ENCODE measurements at regions not wholly inside any gene's neighbourhood (a gene's known extent, or its start where the extent isn't known, plus 50 kb on each side); places are given as distances from the start of the nearest gene placed in this dataset.

DNA sequence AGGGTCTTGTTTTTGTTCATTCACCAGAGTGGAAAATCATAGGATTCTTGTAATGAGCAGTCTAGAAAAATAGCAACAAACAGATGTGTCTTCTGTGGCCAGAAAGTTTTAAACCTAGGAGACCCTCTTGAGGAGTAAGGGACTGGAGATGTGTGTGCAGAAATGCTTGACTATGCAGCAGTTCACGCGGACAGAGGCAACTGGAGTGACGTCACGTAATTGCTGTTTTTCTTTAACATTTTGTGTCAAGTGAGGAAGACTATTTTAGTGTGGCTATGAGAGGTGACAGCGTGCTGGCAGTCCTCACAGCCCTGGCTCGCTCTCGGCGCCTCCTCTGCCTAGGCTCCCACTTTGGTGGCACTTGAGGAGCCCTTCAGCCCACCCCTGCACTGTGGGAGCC is 163.1 kb upstream of the PTCH1 start:
- Histone ChIP-seq H3K36me3 (replicated peaks in 1 of 2; ENCODE audit: control insufficient read depth in 1 of 2, insufficient read depth in 2 of 2, low read length in 2 of 2) (no peaks in the 10 kb centered on the region), H3K27me3 (ENCODE audit: control insufficient read depth in 2 of 2, insufficient read depth in 2 of 2, low read length in 2 of 2) (no peaks in the 10 kb centered on the region), H3K9me3 (replicated peaks in 1 of 2; ENCODE audit: control insufficient read depth in 1 of 2, insufficient read depth in 1 of 2, low read length in 2 of 2) (peaks cover 22 to 37% of the 10 kb centered on the region in 2 donors), H3K27ac (ENCODE audit: low read depth in 1 of 2, low read length in 2 of 2) (no peak overlapping the region), H3K4me1 (ENCODE audit: control insufficient read depth in 1 of 2, insufficient read depth in 2 of 2, low read length in 2 of 2) (no peaks in the 10 kb centered on the region), H3K4me2 (replicated peaks; ENCODE audit: extremely low read depth, low read length, poor library complexity, severe bottlenecking) (no peak overlapping the region), H2AFZ (ENCODE audit: insufficient read depth, low read depth, low read length, poor library complexity, severe bottlenecking) (no peak overlapping the region), H3K79me2 (ENCODE audit: insufficient read depth, low read length) (no peaks in the 10 kb centered on the region), H4K20me1 (ENCODE audit: insufficient read depth, low read length) (no peaks in the 10 kb centered on the region), H3K4me3 (replicated peaks in 1 of 3; ENCODE audit: low read depth in 2 of 3, low read length in 3 of 3) (no peak overlapping the region), H3K9ac (ENCODE audit: insufficient read depth, low read length, poor library complexity, severe bottlenecking) (no peak overlapping the region)
- Mint-ChIP-seq H3K9me3 (peaks cover 9 to 30% (median 23%) of the 10 kb centered on the region in 7 donors), H3K4me1 (no peaks in the 10 kb centered on the region), H3K27ac (no peak overlapping the region), H3K27me3 (ENCODE audit: low read depth in 3 of 3) (peaks cover 3 to 7% (median 6%) of the 10 kb centered on the region in 3 donors), H3K4me3 (no peak overlapping the region), H3K36me3 (no peaks in the 10 kb centered on the region)
- DNase-seq = no peak
- WGBS (ENCODE audit: insufficient coverage) = 95% methylated on average over 8 of the region's 8 CpGs
- intact Hi-C loops (cut with micrococcal nuclease) = no loop called here
- TF ChIP-seq, protein P1, sequence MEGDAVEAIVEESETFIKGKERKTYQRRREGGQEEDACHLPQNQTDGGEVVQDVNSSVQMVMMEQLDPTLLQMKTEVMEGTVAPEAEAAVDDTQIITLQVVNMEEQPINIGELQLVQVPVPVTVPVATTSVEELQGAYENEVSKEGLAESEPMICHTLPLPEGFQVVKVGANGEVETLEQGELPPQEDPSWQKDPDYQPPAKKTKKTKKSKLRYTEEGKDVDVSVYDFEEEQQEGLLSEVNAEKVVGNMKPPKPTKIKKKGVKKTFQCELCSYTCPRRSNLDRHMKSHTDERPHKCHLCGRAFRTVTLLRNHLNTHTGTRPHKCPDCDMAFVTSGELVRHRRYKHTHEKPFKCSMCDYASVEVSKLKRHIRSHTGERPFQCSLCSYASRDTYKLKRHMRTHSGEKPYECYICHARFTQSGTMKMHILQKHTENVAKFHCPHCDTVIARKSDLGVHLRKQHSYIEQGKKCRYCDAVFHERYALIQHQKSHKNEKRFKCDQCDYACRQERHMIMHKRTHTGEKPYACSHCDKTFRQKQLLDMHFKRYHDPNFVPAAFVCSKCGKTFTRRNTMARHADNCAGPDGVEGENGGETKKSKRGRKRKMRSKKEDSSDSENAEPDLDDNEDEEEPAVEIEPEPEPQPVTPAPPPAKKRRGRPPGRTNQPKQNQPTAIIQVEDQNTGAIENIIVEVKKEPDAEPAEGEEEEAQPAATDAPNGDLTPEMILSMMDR (IDR thresholded peaks at IDR 0.05) = no peak

DNA sequence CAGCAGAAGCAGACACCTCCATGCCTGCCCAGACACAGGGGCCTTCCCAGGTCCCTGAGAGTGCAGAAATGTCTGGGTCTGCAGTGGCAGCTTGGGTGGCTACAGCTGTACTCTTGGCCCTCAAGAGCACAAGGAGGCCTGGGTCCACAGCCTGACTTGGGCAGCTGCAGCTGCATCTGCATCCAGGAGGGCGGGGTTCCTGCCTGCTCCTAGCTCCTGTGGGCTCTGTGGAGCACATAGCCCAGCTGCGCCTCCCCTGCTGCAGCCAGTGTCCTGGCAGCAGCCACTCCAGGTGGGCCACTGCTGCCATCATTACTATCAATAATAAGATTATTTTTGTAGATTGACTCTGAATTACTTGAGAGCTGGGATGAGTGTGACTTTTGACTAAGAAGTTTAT is 162.0 kb upstream of the PTCH1 start:
- WGBS (ENCODE audit: insufficient coverage) = no CpG with 5 or more reads among the region's 2 CpGs
- no peak for DNase-seq
- Mint-ChIP-seq H3K4me3 (no peak overlapping the region), H3K4me1 (no peaks in the 10 kb centered on the region), H3K27ac (no peak overlapping the region), H3K36me3 (no peaks in the 10 kb centered on the region), H3K27me3 (ENCODE audit: low read depth in 3 of 3) (peaks cover 4 to 7% (median 7%) of the 10 kb centered on the region in 3 donors), H3K9me3 (peaks cover 9 to 30% (median 23%) of the 10 kb centered on the region in 7 donors)
- no peaks in the 10 kb centered on the region for H3K4me1 ChIP-seq (ENCODE audit: control insufficient read depth in 1 of 2, insufficient read depth in 2 of 2, low read length in 2 of 2)
- H3K27me3 ChIP-seq (ENCODE audit: control insufficient read depth in 2 of 2, insufficient read depth in 2 of 2, low read length in 2 of 2) = no peaks in the 10 kb centered on the region
- H3K4me3 ChIP-seq (replicated peaks in 1 of 3; ENCODE audit: low read depth in 2 of 3, low read length in 3 of 3) = no peak overlapping the region
- H4K20me1 ChIP-seq (ENCODE audit: insufficient read depth, low read length) = no peaks in the 10 kb centered on the region
- peaks cover 22 to 37% of the 10 kb centered on the region in 2 donors for H3K9me3 ChIP-seq (replicated peaks in 1 of 2; ENCODE audit: control insufficient read depth in 1 of 2, insufficient read depth in 1 of 2, low read length in 2 of 2)
- TF ChIP-seq, protein P1 (IDR thresholded peaks at IDR 0.05) = no peak
- no peak overlapping the region for H3K4me2 ChIP-seq (replicated peaks; ENCODE audit: extremely low read depth, low read length, poor library complexity, severe bottlenecking)
- H3K36me3 ChIP-seq (replicated peaks in 1 of 2; ENCODE audit: control insufficient read depth in 1 of 2, insufficient read depth in 2 of 2, low read length in 2 of 2) = no peaks in the 10 kb centered on the region
- H2AFZ ChIP-seq (ENCODE audit: insufficient read depth, low read depth, low read length, poor library complexity, severe bottlenecking) = no peak overlapping the region
- no peak overlapping the region for H3K27ac ChIP-seq (ENCODE audit: low read depth in 1 of 2, low read length in 2 of 2)
- intact Hi-C loops (cut with micrococcal nuclease) = no loop called here
- no peaks in the 10 kb centered on the region for H3K79me2 ChIP-seq (ENCODE audit: insufficient read depth, low read length)
- H3K9ac ChIP-seq (ENCODE audit: insufficient read depth, low read length, poor library complexity, severe bottlenecking) = no peak overlapping the region
